ENCODE measurements at regions not wholly inside any gene's neighbourhood (a gene's known extent, or its start where the extent isn't known, plus 50 kb on each side); places are given as distances from the start of the nearest gene placed in this dataset.

- Histone ChIP-seq H3K4me1 (ENCODE audit: control insufficient read depth, insufficient read depth, low read length) (no peaks in the 10 kb centered on the region), H3K36me3 (ENCODE audit: control insufficient read depth in 2 of 2, insufficient read depth in 2 of 2, low read length in 2 of 2) (no peaks in the 10 kb centered on the region), H3K9ac (ENCODE audit: low read length in 2 of 2) (no peak overlapping the region), H3K4me3 (ENCODE audit: low read length in 2 of 2) (no peak overlapping the region), H3K27me3 (ENCODE audit: control insufficient read depth in 1 of 2, insufficient read depth in 2 of 2, low read length in 2 of 2) (no peaks in the 10 kb centered on the region), H3K9me3 (ENCODE audit: control insufficient read depth in 2 of 2, low read length in 2 of 2) (no peaks in the 10 kb centered on the region), H3K27ac (ENCODE audit: low read length) (no peak overlapping the region)
Measured at GRCh38 chr22:48528221-48528915, 1299.3 kb downstream of the BRD1 start.

GRCh38 chr22:48523761-48524160, 1303.9 kb downstream of the BRD1 start:
- H3K9ac ChIP-seq (ENCODE audit: low read length in 2 of 2), result no peak overlapping the region
- no peaks in the 10 kb centered on the region for H3K9me3 ChIP-seq (ENCODE audit: control insufficient read depth in 2 of 2, low read length in 2 of 2)
- H3K36me3 ChIP-seq (ENCODE audit: control insufficient read depth in 2 of 2, insufficient read depth in 2 of 2, low read length in 2 of 2), result no peaks in the 10 kb centered on the region
- no peaks in the 10 kb centered on the region for H3K27me3 ChIP-seq (ENCODE audit: control insufficient read depth in 1 of 2, insufficient read depth in 2 of 2, low read length in 2 of 2)
- no peaks in the 10 kb centered on the region for H3K4me1 ChIP-seq (ENCODE audit: control insufficient read depth, insufficient read depth, low read length)
- no peak overlapping the region for H3K27ac ChIP-seq (ENCODE audit: low read length)
- no peak overlapping the region for H3K4me3 ChIP-seq (ENCODE audit: low read length in 2 of 2)

- H3K9ac ChIP-seq (ENCODE audit: low read length in 2 of 2), result no peak overlapping the region
- H3K36me3 ChIP-seq (ENCODE audit: control insufficient read depth in 2 of 2, insufficient read depth in 2 of 2, low read length in 2 of 2), result no peaks in the 10 kb centered on the region
- no peak overlapping the region for H3K27ac ChIP-seq (ENCODE audit: low read length)
- H3K4me3 ChIP-seq (ENCODE audit: low read length in 2 of 2), result no peak overlapping the region
- no peaks in the 10 kb centered on the region for H3K4me1 ChIP-seq (ENCODE audit: control insufficient read depth, insufficient read depth, low read length)
- no peaks in the 10 kb centered on the region for H3K27me3 ChIP-seq (ENCODE audit: control insufficient read depth in 1 of 2, insufficient read depth in 2 of 2, low read length in 2 of 2)
- no peaks in the 10 kb centered on the region for H3K9me3 ChIP-seq (ENCODE audit: control insufficient read depth in 2 of 2, low read length in 2 of 2)
Measured at GRCh38 chr22:48523091-48523490, 1304.6 kb downstream of the BRD1 start.

DNA sequence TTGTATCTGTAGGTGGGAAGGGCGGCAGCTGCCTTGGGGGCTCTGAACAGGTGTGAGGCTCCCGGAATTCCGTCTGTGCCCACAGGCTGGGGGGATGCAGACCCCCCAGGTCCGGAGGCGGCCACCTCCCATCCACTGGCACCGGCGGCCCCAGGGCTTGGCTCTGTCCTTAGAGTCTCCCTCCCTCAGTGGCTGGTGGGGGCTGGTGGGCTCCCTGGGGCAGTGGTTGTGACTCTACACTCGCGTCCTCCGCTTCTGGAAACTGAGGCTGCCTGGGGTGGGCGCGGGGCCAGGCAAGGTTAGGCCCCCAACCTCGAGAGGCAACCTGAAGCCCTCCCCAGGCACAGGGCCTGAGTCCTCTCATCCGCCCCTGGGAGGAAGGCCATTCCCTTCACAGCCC, 1305.4 kb downstream of the BRD1 start:
- Histone ChIP-seq H3K9ac (ENCODE audit: low read length in 2 of 2) (no peak overlapping the region), H3K9me3 (ENCODE audit: control insufficient read depth in 2 of 2, low read length in 2 of 2) (no peaks in the 10 kb centered on the region), H3K4me3 (ENCODE audit: low read length in 2 of 2) (no peak overlapping the region), H3K27ac (ENCODE audit: low read length) (no peak overlapping the region), H3K4me1 (ENCODE audit: control insufficient read depth, insufficient read depth, low read length) (no peaks in the 10 kb centered on the region), H3K27me3 (ENCODE audit: control insufficient read depth in 1 of 2, insufficient read depth in 2 of 2, low read length in 2 of 2) (no peaks in the 10 kb centered on the region), H3K36me3 (ENCODE audit: control insufficient read depth in 2 of 2, insufficient read depth in 2 of 2, low read length in 2 of 2) (no peaks in the 10 kb centered on the region)

DNA sequence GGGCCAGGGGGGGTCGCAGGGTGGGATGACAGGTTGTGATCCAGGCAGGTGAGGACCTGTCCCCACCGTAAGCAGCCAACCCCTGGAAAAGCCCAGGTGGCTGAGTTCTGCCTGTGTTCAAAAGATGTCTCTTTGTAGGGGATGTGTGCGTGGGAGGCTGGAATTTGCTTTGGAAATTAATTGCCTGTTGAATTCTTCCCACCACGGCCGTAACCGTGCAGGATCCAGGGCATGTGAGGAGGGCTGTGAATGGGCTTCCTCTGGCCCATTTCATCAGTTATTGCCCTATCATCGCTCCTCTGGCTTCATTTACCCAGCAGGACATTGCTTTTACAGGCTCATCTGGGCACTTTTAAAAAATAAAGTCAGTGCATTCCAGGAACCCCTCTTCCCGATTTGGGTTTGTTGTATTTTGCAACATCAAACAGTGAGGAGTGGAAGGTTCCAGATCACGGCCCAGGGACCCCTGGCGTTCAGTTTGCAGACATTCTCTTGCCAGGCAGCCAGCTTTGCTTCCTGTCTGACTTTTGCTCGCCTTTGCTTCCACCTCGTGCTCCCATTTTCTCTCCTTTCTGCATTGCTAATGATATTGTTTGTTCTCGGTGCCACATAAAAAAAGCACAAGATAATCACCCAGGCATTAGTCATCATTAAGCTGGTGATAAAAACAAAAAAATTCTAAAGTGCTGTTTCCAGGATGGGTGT, 1306.6 kb downstream of the BRD1 start:
- no peak overlapping the region for H3K9ac ChIP-seq (ENCODE audit: low read length in 2 of 2)
- H3K36me3 ChIP-seq (ENCODE audit: control insufficient read depth in 2 of 2, insufficient read depth in 2 of 2, low read length in 2 of 2), result no peaks in the 10 kb centered on the region
- no peak overlapping the region for H3K4me3 ChIP-seq (ENCODE audit: low read length in 2 of 2)
- no peaks in the 10 kb centered on the region for H3K27me3 ChIP-seq (ENCODE audit: control insufficient read depth in 1 of 2, insufficient read depth in 2 of 2, low read length in 2 of 2)
- H3K4me1 ChIP-seq (ENCODE audit: control insufficient read depth, insufficient read depth, low read length), result no peaks in the 10 kb centered on the region
- H3K9me3 ChIP-seq (ENCODE audit: control insufficient read depth in 2 of 2, low read length in 2 of 2), result no peaks in the 10 kb centered on the region
- H3K27ac ChIP-seq (ENCODE audit: low read length), result no peak overlapping the region

DNA sequence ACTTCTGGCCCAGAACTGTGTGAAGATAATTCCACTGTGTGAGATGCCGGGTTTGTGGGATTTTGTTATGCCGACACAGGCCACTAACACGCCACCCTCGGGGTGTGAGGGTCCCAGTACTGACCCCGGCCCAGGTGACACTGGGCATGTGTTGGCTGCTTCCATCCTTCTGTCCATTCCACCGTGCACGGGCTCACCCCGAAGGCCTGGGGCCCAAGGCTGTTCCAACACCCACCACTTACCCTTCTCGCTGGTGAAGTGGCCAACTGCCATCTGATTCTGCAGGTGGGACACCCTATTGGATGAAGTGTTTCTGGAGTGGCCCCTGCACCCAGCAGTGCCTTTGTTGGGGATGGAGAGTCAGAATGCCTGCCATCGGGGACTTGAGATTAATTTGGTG, 1307.5 kb downstream of the BRD1 start:
- H3K27ac ChIP-seq (ENCODE audit: low read length), result no peak overlapping the region
- H3K27me3 ChIP-seq (ENCODE audit: control insufficient read depth in 1 of 2, insufficient read depth in 2 of 2, low read length in 2 of 2), result no peaks in the 10 kb centered on the region
- no peaks in the 10 kb centered on the region for H3K9me3 ChIP-seq (ENCODE audit: control insufficient read depth in 2 of 2, low read length in 2 of 2)
- H3K36me3 ChIP-seq (ENCODE audit: control insufficient read depth in 2 of 2, insufficient read depth in 2 of 2, low read length in 2 of 2), result no peaks in the 10 kb centered on the region
- H3K4me1 ChIP-seq (ENCODE audit: control insufficient read depth, insufficient read depth, low read length), result no peaks in the 10 kb centered on the region
- no peak overlapping the region for H3K4me3 ChIP-seq (ENCODE audit: low read length in 2 of 2)
- H3K9ac ChIP-seq (ENCODE audit: low read length in 2 of 2), result no peak overlapping the region

DNA sequence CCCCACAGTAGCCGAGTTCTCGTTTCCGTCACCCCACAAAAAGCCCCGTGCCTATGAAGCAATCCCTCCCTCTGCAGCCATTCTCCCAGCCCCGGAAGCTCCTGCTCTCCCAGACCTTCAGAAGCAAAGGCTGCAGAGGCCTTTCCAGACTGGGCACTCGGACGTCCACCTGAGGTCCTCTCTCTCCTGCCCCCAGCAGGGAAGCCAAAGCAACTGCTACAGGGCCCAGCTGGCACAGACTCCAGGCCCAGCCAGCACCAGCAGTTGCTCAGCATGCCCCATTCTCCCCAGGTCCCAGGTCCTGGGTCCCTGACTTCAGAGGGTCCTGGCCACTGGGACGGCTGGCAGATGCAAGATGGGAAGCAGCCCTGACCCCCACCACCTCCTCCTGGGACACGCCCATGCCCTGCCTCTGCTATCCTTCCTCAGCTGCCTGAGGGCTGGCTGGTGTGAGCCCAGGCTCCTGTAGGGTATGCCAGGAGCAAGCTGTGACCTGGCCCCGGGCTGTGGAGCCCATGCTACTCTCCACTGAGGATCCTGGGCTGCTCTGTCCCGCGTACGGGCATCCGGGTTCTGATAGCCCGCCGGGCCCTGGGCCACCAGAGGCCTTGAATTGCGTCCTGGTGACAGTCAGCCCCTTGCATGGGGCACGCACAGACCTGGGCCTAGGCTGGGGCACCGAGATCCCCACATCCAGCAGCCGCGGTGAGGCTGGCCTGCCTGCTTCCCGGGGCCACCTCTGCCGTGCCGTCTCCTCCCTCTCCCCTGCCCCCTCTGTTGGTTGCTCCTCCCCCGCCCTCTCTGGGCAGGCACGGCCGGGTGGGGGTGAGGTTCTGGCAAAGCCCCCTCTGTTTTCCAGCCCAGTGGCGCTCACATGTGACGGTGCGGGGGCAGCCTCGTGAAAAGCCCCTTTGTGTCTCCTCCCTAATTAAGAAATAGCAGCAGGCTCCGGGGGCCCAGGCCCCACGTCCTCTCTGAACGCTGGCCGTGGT, 1310.3 kb downstream of the BRD1 start:
- no peak overlapping the region for H3K4me3 ChIP-seq (ENCODE audit: low read length in 2 of 2)
- H3K9ac ChIP-seq (ENCODE audit: low read length in 2 of 2), result no peak overlapping the region
- H3K27ac ChIP-seq (ENCODE audit: low read length), result no peak overlapping the region

GRCh38 chr22:48516571-48516970, 1311.1 kb downstream of the BRD1 start:
- Histone ChIP-seq H3K9me3 (ENCODE audit: control insufficient read depth in 2 of 2, low read length in 2 of 2) (no peaks in the 10 kb centered on the region), H3K9ac (ENCODE audit: low read length in 2 of 2) (no peak overlapping the region), H3K4me1 (ENCODE audit: control insufficient read depth, insufficient read depth, low read length) (no peaks in the 10 kb centered on the region), H3K27me3 (ENCODE audit: control insufficient read depth in 1 of 2, insufficient read depth in 2 of 2, low read length in 2 of 2) (no peaks in the 10 kb centered on the region), H3K27ac (ENCODE audit: low read length) (no peak overlapping the region), H3K4me3 (ENCODE audit: low read length in 2 of 2) (no peak overlapping the region), H3K36me3 (ENCODE audit: control insufficient read depth in 2 of 2, insufficient read depth in 2 of 2, low read length in 2 of 2) (no peaks in the 10 kb centered on the region)

More for the DNA sequence above, 1310.3 kb downstream of the BRD1 start:
- no peaks in the 10 kb centered on the region for H3K27me3 ChIP-seq (ENCODE audit: control insufficient read depth in 1 of 2, insufficient read depth in 2 of 2, low read length in 2 of 2)
- H3K4me1 ChIP-seq (ENCODE audit: control insufficient read depth, insufficient read depth, low read length), result no peaks in the 10 kb centered on the region
- no peaks in the 10 kb centered on the region for H3K9me3 ChIP-seq (ENCODE audit: control insufficient read depth in 2 of 2, low read length in 2 of 2)
- H3K36me3 ChIP-seq (ENCODE audit: control insufficient read depth in 2 of 2, insufficient read depth in 2 of 2, low read length in 2 of 2), result no peaks in the 10 kb centered on the region

DNA sequence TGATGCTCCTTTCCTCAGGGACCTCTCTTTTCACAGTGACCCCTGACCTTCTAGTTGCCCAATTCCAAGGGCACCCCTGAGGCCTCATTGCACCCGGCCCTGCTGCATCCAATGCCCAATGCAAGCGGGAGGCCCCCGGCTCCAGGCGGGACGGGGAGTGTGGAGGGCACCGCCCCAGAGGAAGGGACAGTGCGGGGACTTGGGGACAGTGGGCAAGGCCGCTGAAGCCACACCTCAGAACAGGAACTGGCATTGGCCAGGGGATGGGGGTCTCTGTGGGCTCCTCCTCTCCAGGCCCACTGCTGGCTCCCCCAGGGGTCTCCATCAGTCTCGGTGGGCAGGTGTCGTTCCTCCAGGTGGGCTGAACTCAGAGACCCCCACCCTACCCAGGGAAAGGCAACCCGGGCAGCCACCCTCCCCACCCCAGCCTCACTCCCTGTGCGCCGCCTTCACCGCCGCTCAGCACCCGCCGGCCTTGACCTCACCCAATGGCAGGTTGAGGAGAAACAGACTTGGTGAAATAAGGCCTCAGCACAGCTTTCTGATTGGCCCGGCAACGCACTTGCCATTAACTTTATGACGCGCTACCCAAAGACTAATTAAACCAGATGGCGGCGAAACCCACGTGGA, 1312.0 kb downstream of the BRD1 start:
- H3K27me3 ChIP-seq (ENCODE audit: control insufficient read depth in 1 of 2, insufficient read depth in 2 of 2, low read length in 2 of 2), result no peaks in the 10 kb centered on the region
- no peak overlapping the region for H3K27ac ChIP-seq (ENCODE audit: low read length)
- no peaks in the 10 kb centered on the region for H3K36me3 ChIP-seq (ENCODE audit: control insufficient read depth in 2 of 2, insufficient read depth in 2 of 2, low read length in 2 of 2)
- no peaks in the 10 kb centered on the region for H3K9me3 ChIP-seq (ENCODE audit: control insufficient read depth in 2 of 2, low read length in 2 of 2)
- H3K4me1 ChIP-seq (ENCODE audit: control insufficient read depth, insufficient read depth, low read length), result no peaks in the 10 kb centered on the region
- no peak overlapping the region for H3K9ac ChIP-seq (ENCODE audit: low read length in 2 of 2)
- no peak overlapping the region for H3K4me3 ChIP-seq (ENCODE audit: low read length in 2 of 2)

- no peaks in the 10 kb centered on the region for H3K9me3 ChIP-seq (ENCODE audit: control insufficient read depth in 2 of 2, low read length in 2 of 2)
- H3K4me1 ChIP-seq (ENCODE audit: control insufficient read depth, insufficient read depth, low read length), result no peaks in the 10 kb centered on the region
- no peak overlapping the region for H3K4me3 ChIP-seq (ENCODE audit: low read length in 2 of 2)
- no peaks in the 10 kb centered on the region for H3K36me3 ChIP-seq (ENCODE audit: control insufficient read depth in 2 of 2, insufficient read depth in 2 of 2, low read length in 2 of 2)
- no peak overlapping the region for H3K9ac ChIP-seq (ENCODE audit: low read length in 2 of 2)
- H3K27ac ChIP-seq (ENCODE audit: low read length), result no peak overlapping the region
- no peaks in the 10 kb centered on the region for H3K27me3 ChIP-seq (ENCODE audit: control insufficient read depth in 1 of 2, insufficient read depth in 2 of 2, low read length in 2 of 2)
Measured at GRCh38 chr22:48513929-48514328, 1313.7 kb downstream of the BRD1 start.

All from stomach smooth muscle (tissue), 2 donors.